Neural cell (in vitro differentiated cells): ENCODE measurements at regions not wholly inside any gene's neighbourhood (a gene's known extent, or its start where the extent isn't known, plus 50 kb on each side); places are given as distances from the start of the nearest gene placed in this dataset.

Experiments
- H2AFZ ChIP-seq: fragments of 200-600, 300-800 bp; sonication (generic), shearing (Covaris generic); 2 replicates; pipeline ENCODE4 v1.6.0; 2014; ENCODE audit warnings: low read depth, mild to moderate bottlenecking, antibody characterized with exemption, low read length, moderate library complexity
- H3F3A ChIP-seq: fragments of 200-600 bp; shearing (Covaris generic); 2 replicates; pipeline ENCODE4 v1.6.1; 2016; ENCODE audit warnings: mild to moderate bottlenecking, moderate library complexity, mixed read lengths, antibody characterized with exemption, low read length; ENCODE audit not compliant: insufficient read depth, poor library complexity, severe bottlenecking
- H3K27ac ChIP-seq: fragments of 200-600, 300-800 bp; sonication (generic), shearing (Covaris generic); 2 replicates; pipeline ENCODE4 v1.5.1; 2014; ENCODE audit warnings: mild to moderate bottlenecking, low read length, moderate library complexity
- H3K27me3 ChIP-seq: fragments of 300-800, 200-600 bp; sonication (generic), shearing (Covaris generic); 2 replicates; pipeline ENCODE4 v1.6.0; 2014; ENCODE audit warnings: mild to moderate bottlenecking, low read depth, low read length, moderate library complexity; ENCODE audit not compliant: insufficient read depth
- H3K36me3 ChIP-seq: fragments of 300-800, 200-600 bp; sonication (generic), shearing (Covaris generic); 2 replicates; pipeline ENCODE4 v1.5.1; 2014; ENCODE audit warnings: mild to moderate bottlenecking, antibody characterized with exemption, low read length, moderate library complexity; ENCODE audit not compliant: insufficient read depth
- H3K4me2 ChIP-seq: fragments of 300-800, 200-600 bp; sonication (generic), shearing (Covaris generic); 2 replicates; pipeline ENCODE4 v1.6.0; 2014; ENCODE audit warnings: mild to moderate bottlenecking, low read length
- H3K4me3 ChIP-seq: fragments of 300-800, 200-600 bp; sonication (generic), shearing (Covaris generic); 2 replicates; pipeline ENCODE4 v1.5.1; 2014; ENCODE audit warnings: mild to moderate bottlenecking, low read length, moderate library complexity
- H3K79me2 ChIP-seq: fragments of 200-600 bp; shearing (Covaris generic); replicated peaks from 2 replicates; pipeline ENCODE4 v1.6.0; 2014; ENCODE audit warnings: mild to moderate bottlenecking, low read length, moderate library complexity; ENCODE audit not compliant: insufficient read depth
- H3K9ac ChIP-seq: fragments of 300-800, 200-600 bp; sonication (generic), shearing (Covaris generic); 2 replicates; pipeline ENCODE4 v1.6.1; 2016; ENCODE audit warnings: mild to moderate bottlenecking, low read length, mixed read lengths
- H3K9me2 ChIP-seq: fragments of 200-600 bp; shearing (Covaris generic); 2 replicates; pipeline ENCODE4 v1.6.1; 2016; ENCODE audit warnings: mild to moderate bottlenecking, low read length, mixed read lengths; ENCODE audit not compliant: insufficient read depth
- H3K9me3 ChIP-seq: fragments of 200-600, 300-800 bp; sonication (generic), shearing (Covaris generic); 2 replicates; pipeline ENCODE4 v1.6.1; 2016; ENCODE audit warnings: mild to moderate bottlenecking, mixed run types, low read length, moderate library complexity, mixed read lengths
- H4K20me1 ChIP-seq: fragments of 200-600 bp; shearing (Covaris generic); 2 replicates; pipeline ENCODE4 v1.6.1; 2016; ENCODE audit warnings: mild to moderate bottlenecking, mixed run types; ENCODE audit not compliant: insufficient read depth
- CTCF ChIP-seq: fragments of 450-650 bp; IDR thresholded peaks from 2 replicates; pipeline ENCODE4 v1.5.1; 2014; ENCODE audit warnings: antibody characterized with exemption, mild to moderate bottlenecking, moderate library complexity; ENCODE audit not compliant: poor library complexity, severe bottlenecking
- EP300 ChIP-seq: fragments of 450-650 bp; conservative IDR thresholded peaks from 2 replicates; pipeline ENCODE4 v1.6.1; 2014; ENCODE audit warnings: antibody characterized with exemption, mild to moderate bottlenecking, moderate library complexity; ENCODE audit not compliant: poor library complexity, severe bottlenecking
- EZH2 ChIP-seq: fragments of 200-600, 300-800 bp; shearing (Covaris generic), sonication (generic); IDR thresholded peaks from 2 replicates; pipeline ENCODE4 v1.6.1; 2014; ENCODE audit warnings: antibody characterized with exemption, low read length, borderline replicate concordance, mild to moderate bottlenecking; ENCODE audit not compliant: insufficient read depth, poor library complexity, severe bottlenecking
- MXI1 ChIP-seq: fragments of 450-650 bp; conservative IDR thresholded peaks from 2 replicates; pipeline ENCODE4 v1.6.1; 2014; ENCODE audit warnings: antibody characterized with exemption, mild to moderate bottlenecking; ENCODE audit not compliant: poor library complexity, severe bottlenecking
- POLR2AphosphoS5 ChIP-seq: IDR thresholded peaks from 2 replicates; pipeline ENCODE4 v1.6.1; 2012
- RAD21 ChIP-seq: fragments of 450-650 bp; conservative IDR thresholded peaks from 2 replicates; pipeline ENCODE4 v1.6.1; 2014; ENCODE audit warnings: antibody characterized with exemption, mild to moderate bottlenecking, moderate library complexity
- REST ChIP-seq: IDR thresholded peaks from 2 replicates; pipeline ENCODE4 v1.6.1; 2012; ENCODE audit warnings: borderline replicate concordance
- SMC3 ChIP-seq: fragments of 450-650 bp; conservative IDR thresholded peaks from 2 replicates; pipeline ENCODE4 v1.6.1; 2014; ENCODE audit warnings: antibody characterized with exemption, mild to moderate bottlenecking, moderate library complexity; ENCODE audit not compliant: poor library complexity
- TAF1 ChIP-seq: IDR thresholded peaks from 2 replicates; pipeline ENCODE4 v1.6.1; 2012; ENCODE audit warnings: low read depth

GRCh38 chr15:92840149-92840548, 60.0 kb upstream of the CHD2 start:
- H3K36me3 ChIP-seq = no peaks in the 10 kb centered on the region
- H3K4me2 ChIP-seq = no peak overlapping the region
- no peaks in the 10 kb centered on the region for H3K27me3 ChIP-seq
- TF ChIP-seq RAD21 = no peak
- TF ChIP-seq EP300 = no peak
- TF ChIP-seq CTCF = no peak
- no peak for TF ChIP-seq POLR2AphosphoS5
- TF ChIP-seq EZH2 = no peak
- no peak for TF ChIP-seq REST
- no peak for TF ChIP-seq MXI1
- TF ChIP-seq TAF1 = no peak
- no peak for TF ChIP-seq SMC3
- H2AFZ ChIP-seq = no peak overlapping the region
- H3K4me3 ChIP-seq = no peak overlapping the region
- H3K79me2 ChIP-seq = no peaks in the 10 kb centered on the region
- H3K9me2 ChIP-seq = no peaks in the 10 kb centered on the region
- H3K9ac ChIP-seq = no peak overlapping the region
- H4K20me1 ChIP-seq = no peaks in the 10 kb centered on the region
- no peaks in the 10 kb centered on the region for H3K9me3 ChIP-seq
- no peaks in the 10 kb centered on the region for H3F3A ChIP-seq
- no peak overlapping the region for H3K27ac ChIP-seq

- H3K79me2 ChIP-seq = no peaks in the 10 kb centered on the region
Observed at GRCh38 chr15:92843326-92843725, 56.8 kb upstream of the CHD2 start.

More at GRCh38 chr15:92843326-92843725, 56.8 kb upstream of the CHD2 start:
- Histone ChIP-seq H3K9me3 (no peaks in the 10 kb centered on the region), H3K4me2 (no peak overlapping the region), H2AFZ (no peak overlapping the region), H3K4me3 (no peak overlapping the region), H3K27ac (no peak overlapping the region), H3K36me3 (no peaks in the 10 kb centered on the region), H3K9me2 (no peaks in the 10 kb centered on the region), H3K9ac (no peak overlapping the region), H3K27me3 (no peaks in the 10 kb centered on the region), H4K20me1 (no peaks in the 10 kb centered on the region), H3F3A (no peaks in the 10 kb centered on the region)
- no peak for TF ChIP-seq REST
- no peak for TF ChIP-seq SMC3
- TF ChIP-seq EZH2 = no peak
- no peak for TF ChIP-seq POLR2AphosphoS5
- no peak for TF ChIP-seq CTCF
- no peak for TF ChIP-seq EP300
- no peak for TF ChIP-seq TAF1
- no peak for TF ChIP-seq RAD21
- TF ChIP-seq MXI1 = no peak
